Upper lobe of left lung (tissue), 6 donors: ENCODE measurements at regions not wholly inside any gene's neighbourhood (a gene's known extent, or its start where the extent isn't known, plus 50 kb on each side); places are given as distances from the start of the nearest gene placed in this dataset.

Source experiments
- ATAC-seq, 2 donors: fragments of 200-7000 bp; cut with Tn5 transposase; one replicate each; pipeline ENCODE4 v1.9.1; 2022; ENCODE audit warnings: mild to moderate bottlenecking in 2 of 2, moderate library complexity in 2 of 2; ENCODE audit not compliant: low FRiP score in 2 of 2
- DNase-seq, 2 donors: peaks; one replicate each; pipeline ENCODE4 v3.0.0-alpha.2; 2019 to 2020
- H3K27ac ChIP-seq, 4 donors: fragments of 200-600 bp; sonication (generic); one replicate each; pipeline ENCODE4 v1.5.1; 2016 to 2019
- H3K27me3 ChIP-seq, 4 donors: fragments of 200-600 bp; sonication (generic); one replicate each; pipeline ENCODE4 v1.5.1; 2017 to 2019
- H3K36me3 ChIP-seq, 4 donors: fragments of 200-600 bp; sonication (generic); one replicate each; pipeline ENCODE4 v1.5.1; 2016 to 2019
- H3K4me1 ChIP-seq, 4 donors: fragments of 200-600 bp; sonication (generic); one replicate each; pipeline ENCODE4 v1.5.1; 2018 to 2019
- H3K4me3 ChIP-seq, 4 donors: fragments of 200-600 bp; sonication (generic); one replicate each; pipeline ENCODE4 v1.5.1; 2017 to 2019; ENCODE audit warnings: mild to moderate bottlenecking in 2 of 4, moderate library complexity in 1 of 4
- H3K9me3 ChIP-seq, 4 donors: fragments of 200-600 bp; sonication (generic); one replicate each; pipeline ENCODE4 v1.5.1; 2018 to 2019
- CTCF ChIP-seq, 6 experiments: fragments of 450-650 bp in 4 of 6; fragments of 200-600 bp in 2 of 6; sonication (generic) in 2 of 6; IDR thresholded peaks; one replicate each; pipeline ENCODE4 v1.5.1; 2016 to 2019; ENCODE audit warnings: antibody characterized with exemption in 6 of 6
- EP300 ChIP-seq, 4 donors: sonication (generic); formaldehyde crosslinking; IDR thresholded peaks; one replicate each; pipeline ENCODE4 v1.5.1; 2017; ENCODE audit warnings: antibody characterized with exemption in 4 of 4, control low read depth in 2 of 4
- POLR2A ChIP-seq, 4 donors: fragments of 450-650 bp; IDR thresholded peaks; one replicate each; pipeline ENCODE4 v1.5.1; 2016 to 2017; ENCODE audit warnings: antibody characterized with exemption in 4 of 4, mild to moderate bottlenecking in 2 of 4
- POLR2AphosphoS5 ChIP-seq, 2 donors: sonication (generic); formaldehyde crosslinking; IDR thresholded peaks; one replicate each; pipeline ENCODE4 v1.5.1; 2017; ENCODE audit warnings: antibody characterized with exemption in 2 of 2
- WGBS, 2 donors: methylation state at CpG; one replicate each; pipeline ENCODE4 v1.1.5; 2017 to 2018; 5-methylcytosine and 5-hydroxymethylcytosine counted together
- donor health status: DM: no; HTN: no; CAD: no; lungs with moderate emphysema.
- donor health status: DM: no; HTN: yes; CAD: no; lungs with severe emphysema.

GRCh38 chr11:23759489-23759888 is 737.4 kb upstream of the LUZP2 start:
- ATAC-seq, result no peak
- H3K9me3 ChIP-seq, result no peaks in the 10 kb centered on the region
- H3K27ac ChIP-seq, result no peak overlapping the region
- 58 to 62% methylated on average over 2 of the region's 2 CpGs for WGBS, 2 donors
- H3K36me3 ChIP-seq, result no peaks in the 10 kb centered on the region
- H3K4me3 ChIP-seq, result no peak overlapping the region
- no peak for DNase-seq
- TF ChIP-seq CTCF (IDR thresholded peaks at IDR 0.05) (no peak), EP300 (IDR thresholded peaks at IDR 0.05) (no peak)
- H3K4me1 ChIP-seq, result no peaks in the 10 kb centered on the region
- no peaks in the 10 kb centered on the region for H3K27me3 ChIP-seq

GRCh38 chr11:23764286-23764685 is 732.6 kb upstream of the LUZP2 start:
- peaks cover 0 to 5% (median 0%) of the 10 kb centered on the region in 4 donors for H3K9me3 ChIP-seq
- H3K4me1 ChIP-seq, result no peaks in the 10 kb centered on the region
- H3K27me3 ChIP-seq, result no peaks in the 10 kb centered on the region
- no peak for DNase-seq
- H3K4me3 ChIP-seq, result no peak overlapping the region
- no peak overlapping the region for H3K27ac ChIP-seq
- 82 to 89% methylated on average over 2 of the region's 2 CpGs for WGBS, 2 donors
- no peak for TF ChIP-seq EP300 (IDR thresholded peaks at IDR 0.05)
- H3K36me3 ChIP-seq, result no peaks in the 10 kb centered on the region
- ATAC-seq, result no peak

GRCh38 chr11:23765682-23766252 is 731.1 kb upstream of the LUZP2 start:
- no peak for ATAC-seq
- TF ChIP-seq EP300 (IDR thresholded peaks at IDR 0.05), result no peak
- no peak for TF ChIP-seq CTCF (IDR thresholded peaks at IDR 0.05)
- TF ChIP-seq POLR2AphosphoS5 (IDR thresholded peaks at IDR 0.05), result no peak
- no peak for TF ChIP-seq POLR2A (IDR thresholded peaks at IDR 0.05)
- no peaks in the 10 kb centered on the region for H3K36me3 ChIP-seq
- no peak overlapping the region for H3K4me3 ChIP-seq
- no peak for DNase-seq
- H3K4me1 ChIP-seq, result no peaks in the 10 kb centered on the region
- 59 to 86% methylated on average over 2 of the region's 2 CpGs for WGBS, 2 donors
- H3K9me3 ChIP-seq, result peaks cover 0 to 5% (median 0%) of the 10 kb centered on the region in 4 donors
- H3K27ac ChIP-seq, result no peak overlapping the region
- no peaks in the 10 kb centered on the region for H3K27me3 ChIP-seq

- H3K27me3 ChIP-seq, result no peaks in the 10 kb centered on the region
- no peaks in the 10 kb centered on the region for H3K4me1 ChIP-seq
- DNase-seq (no peak), ATAC-seq (no peak)
- H3K27ac ChIP-seq, result no peak overlapping the region
- TF ChIP-seq POLR2AphosphoS5 (IDR thresholded peaks at IDR 0.05), result no peak
- no peak for TF ChIP-seq EP300 (IDR thresholded peaks at IDR 0.05)
- TF ChIP-seq CTCF (IDR thresholded peaks at IDR 0.05), result no peak
- TF ChIP-seq POLR2A (IDR thresholded peaks at IDR 0.05), result no peak
- WGBS, 2 donors, result 44 to 77% methylated on average over 1 of the region's 1 CpG
- no peaks in the 10 kb centered on the region for H3K36me3 ChIP-seq
- peaks cover 0 to 5% (median 0%) of the 10 kb centered on the region in 4 donors for H3K9me3 ChIP-seq
- H3K4me3 ChIP-seq, result no peak overlapping the region
Measured at GRCh38 chr11:23767576-23767975, 729.3 kb upstream of the LUZP2 start.

- Histone ChIP-seq H3K9me3 (peaks cover 0 to 5% (median 0%) of the 10 kb centered on the region in 4 donors), H3K36me3 (no peaks in the 10 kb centered on the region), H3K4me1 (no peaks in the 10 kb centered on the region), H3K4me3 (no peak overlapping the region), H3K27ac (no peak overlapping the region), H3K27me3 (no peaks in the 10 kb centered on the region)
- DNase-seq (no peak), ATAC-seq (no peak)
- TF ChIP-seq CTCF (IDR thresholded peaks at IDR 0.05), result no peak
- no peak for TF ChIP-seq EP300 (IDR thresholded peaks at IDR 0.05)
- TF ChIP-seq POLR2A (IDR thresholded peaks at IDR 0.05), result no peak
- TF ChIP-seq POLR2AphosphoS5 (IDR thresholded peaks at IDR 0.05), result no peak
- WGBS, 2 donors, result 75 to 76% methylated on average over 1 of the region's 1 CpG
Measured at GRCh38 chr11:23769214-23769613, 727.6 kb upstream of the LUZP2 start.
